Neural progenitor cell (in vitro differentiated cells): ENCODE measurements at regions not wholly inside any gene's neighbourhood (a gene's known extent, or its start where the extent isn't known, plus 50 kb on each side); places are given as distances from the start of the nearest gene placed in this dataset.
"Not testable (repeated sequence)": the region's sequence is repeated elsewhere in the genome, so short reads cannot be mapped to it uniquely, and the experiment has no call there.

Experiments
- DNase-seq: peaks from one replicate; pipeline ENCODE4 v3.0.0-alpha.2; 2016; ENCODE audit warnings: low spot score
- H2AFZ ChIP-seq: fragments of 200-600 bp; sonication (generic); replicated peaks from 2 replicates; pipeline ENCODE4 v1.6.1; 2016; ENCODE audit warnings: antibody characterized with exemption
- H3F3A ChIP-seq: fragments of 200-600 bp; sonication (generic); 2 replicates; pipeline ENCODE4 v1.6.1; 2016; ENCODE audit warnings: antibody characterized with exemption, low read depth
- H3K27ac ChIP-seq: fragments of 200-600 bp; sonication (generic); 2 replicates; pipeline ENCODE4 v1.5.1; 2016; ENCODE audit warnings: mild to moderate bottlenecking
- H3K27me3 ChIP-seq: fragments of 200-600 bp; sonication (generic); 2 replicates; pipeline ENCODE4 v1.6.1; 2016; ENCODE audit warnings: mild to moderate bottlenecking, moderate library complexity
- H3K36me3 ChIP-seq: fragments of 200-600 bp; sonication (generic); 2 replicates; pipeline ENCODE4 v1.5.1; 2016
- H3K4me1 ChIP-seq: fragments of 200-600 bp; sonication (generic); 2 replicates; pipeline ENCODE4 v1.6.1; 2016; ENCODE audit warnings: mixed run types
- H3K4me2 ChIP-seq: fragments of 200-600 bp; sonication (generic); 2 replicates; pipeline ENCODE4 v1.6.1; 2016
- H3K4me3 ChIP-seq: fragments of 200-600 bp; sonication (generic); 2 replicates; pipeline ENCODE4 v1.5.1; 2016
- H3K79me2 ChIP-seq: fragments of 200-600 bp; sonication (generic); 2 replicates; pipeline ENCODE4 v1.6.1; 2016; ENCODE audit warnings: low read depth
- H3K9ac ChIP-seq: fragments of 200-600 bp; sonication (generic); 2 replicates; pipeline ENCODE4 v1.6.1; 2016
- H3K9me3 ChIP-seq: fragments of 200-600 bp; sonication (generic); 2 replicates; pipeline ENCODE4 v1.5.1; 2016; ENCODE audit warnings: low read depth
- H4K20me1 ChIP-seq: fragments of 200-600 bp; sonication (generic); 2 replicates; pipeline ENCODE4 v1.6.1; 2016; ENCODE audit warnings: low read depth
- H3K27ac Mint-ChIP-seq: 3 replicates; pipeline ENCODE4 v1.8.0; 2021; ENCODE audit warnings: mixed read lengths
- H3K27me3 Mint-ChIP-seq: 2 replicates; pipeline ENCODE4 v1.8.0; 2022; ENCODE audit warnings: low read depth, mild to moderate bottlenecking, inconsistent platforms, moderate library complexity, mixed read lengths; ENCODE audit not compliant: insufficient read depth
- H3K36me3 Mint-ChIP-seq: 3 replicates; pipeline ENCODE4 v1.8.0; 2021; ENCODE audit warnings: mixed read lengths
- H3K4me1 Mint-ChIP-seq: 3 replicates; pipeline ENCODE4 v1.8.0; 2021; ENCODE audit warnings: mixed read lengths
- H3K4me3 Mint-ChIP-seq: 3 replicates; pipeline ENCODE4 v1.8.0; 2021; ENCODE audit warnings: mild to moderate bottlenecking, moderate library complexity, mixed read lengths
- H3K9me3 Mint-ChIP-seq: 3 replicates; pipeline ENCODE4 v1.8.0; 2020; ENCODE audit warnings: mixed read lengths

GRCh38 chr14:19088632-19089031 lies 121.4 kb downstream of the POTEM start:
- H3K4me3 Mint-ChIP-seq, H3K36me3 ChIP-seq, H3K4me1 Mint-ChIP-seq, H3K4me3 ChIP-seq, H3K36me3 Mint-ChIP-seq, H4K20me1 ChIP-seq, H3K4me2 ChIP-seq, H3K27ac ChIP-seq, H3K9me3 ChIP-seq, H3K9ac ChIP-seq, H3K4me1 ChIP-seq, H3K27me3 Mint-ChIP-seq, H3K9me3 Mint-ChIP-seq, H3K27me3 ChIP-seq, H3F3A ChIP-seq, H2AFZ ChIP-seq, H3K27ac Mint-ChIP-seq, DNase-seq, H3K79me2 ChIP-seq: not testable (repeated sequence)

- not testable (repeated sequence) for H3K4me1 ChIP-seq, H3K9me3 ChIP-seq, H2AFZ ChIP-seq, H3K4me2 ChIP-seq, H3K79me2 ChIP-seq, DNase-seq, H3K9ac ChIP-seq, H3K27ac ChIP-seq, H3F3A ChIP-seq, H3K36me3 ChIP-seq, H3K4me3 Mint-ChIP-seq, H3K4me3 ChIP-seq, H3K9me3 Mint-ChIP-seq, H3K27me3 Mint-ChIP-seq, H4K20me1 ChIP-seq, H3K4me1 Mint-ChIP-seq, H3K27me3 ChIP-seq, H3K36me3 Mint-ChIP-seq, H3K27ac Mint-ChIP-seq
These were observed 126.0 kb downstream of the POTEM start for GRCh38 chr14:19093227-19093626.

GRCh38 chr14:19094731-19095130 lies 127.5 kb downstream of the POTEM start:
- H3K9me3 Mint-ChIP-seq = peaks cover 13% of the 10 kb centered on the region
- H3K36me3 Mint-ChIP-seq, H3K27me3 Mint-ChIP-seq, DNase-seq, H3K4me2 ChIP-seq, H3K4me1 ChIP-seq, H3K4me3 Mint-ChIP-seq, H3F3A ChIP-seq, H3K79me2 ChIP-seq, H2AFZ ChIP-seq, H4K20me1 ChIP-seq, H3K27me3 ChIP-seq, H3K9ac ChIP-seq, H3K27ac ChIP-seq, H3K27ac Mint-ChIP-seq, H3K4me3 ChIP-seq, H3K36me3 ChIP-seq, H3K4me1 Mint-ChIP-seq: not testable (repeated sequence)
- peaks cover 12% of the 10 kb centered on the region for H3K9me3 ChIP-seq

DNA sequence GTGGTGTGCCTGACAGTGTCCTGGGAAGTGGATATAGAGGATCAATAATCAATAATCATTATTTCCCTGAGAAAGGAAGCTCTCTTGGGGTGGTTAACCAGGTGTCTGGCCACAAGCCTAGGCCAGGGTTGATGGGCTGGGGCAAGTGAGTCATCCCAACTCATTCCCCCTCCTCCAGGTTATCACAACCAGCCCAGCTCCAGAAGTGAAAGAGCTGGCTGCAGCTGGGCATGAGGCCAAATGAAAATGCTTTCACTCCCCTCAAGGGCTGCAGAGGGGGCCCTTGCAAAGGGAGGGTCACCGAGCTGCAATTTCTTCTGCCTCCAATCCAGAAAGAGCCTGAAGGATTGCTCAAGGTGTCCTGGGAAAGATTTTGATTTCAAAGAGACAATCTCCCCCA lies 127.9 kb downstream of the POTEM start:
- not testable (repeated sequence) for H4K20me1 ChIP-seq, H2AFZ ChIP-seq, H3F3A ChIP-seq, H3K27me3 ChIP-seq, H3K27ac Mint-ChIP-seq, H3K4me3 ChIP-seq, H3K36me3 Mint-ChIP-seq, H3K4me3 Mint-ChIP-seq, DNase-seq, H3K27me3 Mint-ChIP-seq, H3K4me1 ChIP-seq, H3K4me2 ChIP-seq, H3K9ac ChIP-seq, H3K36me3 ChIP-seq, H3K27ac ChIP-seq, H3K4me1 Mint-ChIP-seq, H3K79me2 ChIP-seq
- peaks cover 12% of the 10 kb centered on the region for H3K9me3 ChIP-seq
- peaks cover 13% of the 10 kb centered on the region for H3K9me3 Mint-ChIP-seq

DNA sequence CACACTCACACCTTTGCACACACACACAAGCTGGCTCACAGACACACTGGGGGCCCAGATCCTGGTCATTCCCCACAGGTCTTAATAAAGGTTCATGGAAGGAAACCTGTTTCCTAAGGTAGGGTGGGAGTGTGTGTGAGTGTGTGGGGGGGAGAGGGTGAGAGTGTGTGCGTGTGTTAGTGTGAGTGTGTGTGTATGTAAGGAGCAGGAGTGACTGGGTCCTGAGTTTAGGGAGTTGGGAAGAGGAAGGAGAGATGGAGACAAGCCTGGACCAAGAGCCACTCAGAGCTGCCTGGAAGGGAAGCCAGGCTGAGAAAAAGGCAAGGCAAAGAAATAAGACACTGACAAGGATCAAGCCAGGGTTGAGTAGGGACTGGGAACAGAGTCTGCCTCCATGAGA lies 129.2 kb downstream of the POTEM start:
- not testable (repeated sequence) for H3F3A ChIP-seq, H3K4me1 Mint-ChIP-seq, H3K27ac Mint-ChIP-seq, H3K79me2 ChIP-seq, H3K4me3 Mint-ChIP-seq, H3K27me3 ChIP-seq, H3K27me3 Mint-ChIP-seq, H3K9ac ChIP-seq, H3K4me1 ChIP-seq, H3K27ac ChIP-seq, DNase-seq, H4K20me1 ChIP-seq, H2AFZ ChIP-seq, H3K36me3 ChIP-seq, H3K4me3 ChIP-seq, H3K4me2 ChIP-seq, H3K36me3 Mint-ChIP-seq
- peaks cover 17% of the 10 kb centered on the region for H3K9me3 Mint-ChIP-seq
- H3K9me3 ChIP-seq = peaks cover 12% of the 10 kb centered on the region

DNA sequence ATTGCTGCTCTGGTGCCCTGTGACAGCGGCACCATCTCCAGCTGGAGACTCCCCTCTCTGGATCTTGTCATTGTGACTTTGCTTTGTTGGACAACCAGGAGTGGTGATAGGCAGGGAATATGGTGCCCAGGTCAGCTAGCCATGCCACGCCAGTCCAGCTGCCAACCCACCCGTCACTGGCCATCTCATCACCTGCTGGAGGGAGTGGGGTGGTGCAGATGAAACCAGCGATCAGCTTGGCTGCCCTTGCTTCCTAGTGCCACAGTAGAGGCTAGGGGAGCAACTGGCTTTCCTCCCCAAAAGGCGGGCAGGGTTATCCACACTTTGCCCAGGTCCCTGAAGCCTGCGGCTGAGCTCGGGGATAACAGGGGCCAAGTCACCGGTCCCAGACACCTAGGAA lies 129.6 kb downstream of the POTEM start:
- not testable (repeated sequence) for H3K36me3 Mint-ChIP-seq, H3K27ac Mint-ChIP-seq, H3K4me3 Mint-ChIP-seq, H3K4me2 ChIP-seq, H3K27ac ChIP-seq, H4K20me1 ChIP-seq, H3K27me3 ChIP-seq, H2AFZ ChIP-seq, H3K36me3 ChIP-seq, H3K4me3 ChIP-seq, H3K79me2 ChIP-seq, DNase-seq, H3K4me1 ChIP-seq, H3K9ac ChIP-seq, H3F3A ChIP-seq, H3K4me1 Mint-ChIP-seq, H3K27me3 Mint-ChIP-seq
- peaks cover 19% of the 10 kb centered on the region for H3K9me3 Mint-ChIP-seq
- H3K9me3 ChIP-seq = peaks cover 12% of the 10 kb centered on the region

DNA sequence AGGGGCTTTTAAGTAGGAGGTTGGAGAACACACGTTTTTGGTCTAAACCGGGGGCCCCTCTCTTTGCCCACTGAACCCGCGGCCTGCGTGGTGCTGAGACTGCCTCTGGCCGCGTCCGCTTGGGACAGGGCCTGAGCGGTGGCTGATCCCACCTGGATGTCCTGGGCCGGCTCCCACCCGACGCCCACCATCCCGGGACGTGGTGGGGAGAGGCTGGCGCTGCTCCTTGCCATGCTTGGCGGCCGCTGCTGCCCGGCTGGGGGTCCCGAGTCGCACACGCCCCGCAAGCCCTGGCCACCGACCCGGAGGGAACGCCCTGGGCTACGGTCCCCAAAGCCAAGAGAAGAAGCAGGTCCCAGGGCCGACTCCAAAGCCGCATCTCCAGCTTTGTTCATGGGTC lies 130.1 kb downstream of the POTEM start:
- not testable (repeated sequence) for H3K4me1 Mint-ChIP-seq, H4K20me1 ChIP-seq, H3K27ac ChIP-seq, H2AFZ ChIP-seq, H3K27me3 Mint-ChIP-seq, H3K4me1 ChIP-seq, H3K27me3 ChIP-seq, H3K79me2 ChIP-seq, H3F3A ChIP-seq, H3K4me3 ChIP-seq, H3K9ac ChIP-seq, H3K4me2 ChIP-seq, H3K27ac Mint-ChIP-seq, H3K36me3 ChIP-seq, H3K4me3 Mint-ChIP-seq, H3K36me3 Mint-ChIP-seq
- H3K9me3 ChIP-seq = peaks cover 12% of the 10 kb centered on the region
- peak; percentile 1 for DNase-seq
- peaks cover 19% of the 10 kb centered on the region for H3K9me3 Mint-ChIP-seq

DNA sequence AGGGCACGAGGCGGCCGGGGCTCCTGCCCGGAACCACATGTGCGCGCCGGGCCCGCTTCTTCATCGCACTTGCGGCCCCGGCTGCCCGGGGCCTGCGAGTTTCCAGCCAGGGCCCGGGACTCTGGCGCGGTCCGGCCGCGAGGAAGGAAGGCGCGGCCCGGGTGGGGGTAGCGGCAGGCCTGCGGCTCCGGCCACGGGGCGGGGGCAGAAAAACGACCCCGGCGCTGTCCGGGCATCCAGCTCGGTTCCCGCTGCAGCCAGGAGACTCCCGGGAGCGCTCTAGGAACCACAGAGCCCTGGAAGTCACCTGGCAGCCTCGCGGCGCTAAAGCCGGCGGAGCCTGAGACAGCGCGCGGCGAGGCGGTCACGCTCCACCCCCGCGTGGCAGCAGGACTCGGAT lies 130.5 kb downstream of the POTEM start:
- H3K36me3 ChIP-seq, H3K27ac ChIP-seq, H3K9ac ChIP-seq, H3K27ac Mint-ChIP-seq, H4K20me1 ChIP-seq, H3K4me3 Mint-ChIP-seq, H3K4me3 ChIP-seq, H3F3A ChIP-seq, DNase-seq, H3K27me3 ChIP-seq, H3K4me1 Mint-ChIP-seq, H3K79me2 ChIP-seq, H3K36me3 Mint-ChIP-seq, H2AFZ ChIP-seq, H3K4me1 ChIP-seq, H3K4me2 ChIP-seq, H3K27me3 Mint-ChIP-seq: not testable (repeated sequence)
- H3K9me3 ChIP-seq = peaks cover 12% of the 10 kb centered on the region
- peaks cover 19% of the 10 kb centered on the region for H3K9me3 Mint-ChIP-seq

DNA sequence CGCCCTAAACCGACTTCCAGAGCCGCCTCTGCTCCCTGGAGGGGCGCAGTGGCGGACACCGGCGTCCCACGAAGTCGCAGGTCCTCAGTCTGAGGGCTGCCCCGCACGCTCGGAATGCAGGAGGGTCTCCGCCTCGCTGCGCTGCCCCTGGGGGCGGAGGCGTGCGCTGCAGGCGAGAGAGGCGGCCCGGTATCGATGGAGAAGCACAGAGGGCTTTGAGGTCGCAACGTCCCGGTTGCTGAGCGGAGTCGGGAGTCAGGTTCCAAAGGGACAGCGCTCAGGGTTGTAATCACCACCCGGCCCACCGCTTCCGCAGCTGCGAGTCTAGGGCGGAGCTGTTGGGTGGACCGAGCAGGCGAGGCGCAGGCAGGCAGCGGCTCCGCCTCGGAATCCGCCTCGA lies 131.0 kb downstream of the POTEM start:
- H3K4me3 ChIP-seq, H3K27me3 ChIP-seq, H3K4me1 ChIP-seq, H3K79me2 ChIP-seq, H3K9ac ChIP-seq, DNase-seq, H3K36me3 Mint-ChIP-seq, H3F3A ChIP-seq, H3K4me1 Mint-ChIP-seq, H3K27ac Mint-ChIP-seq, H4K20me1 ChIP-seq, H3K27ac ChIP-seq, H3K4me2 ChIP-seq, H3K4me3 Mint-ChIP-seq, H3K36me3 ChIP-seq, H3K27me3 Mint-ChIP-seq, H2AFZ ChIP-seq: not testable (repeated sequence)
- peaks cover 19% of the 10 kb centered on the region for H3K9me3 Mint-ChIP-seq
- H3K9me3 ChIP-seq = peaks cover 12% of the 10 kb centered on the region
